Thyroid gland (tissue), 4 donors: ENCODE measurements at regions not wholly inside any gene's neighbourhood (a gene's known extent, or its start where the extent isn't known, plus 50 kb on each side); places are given as distances from the start of the nearest gene placed in this dataset.

Source experiments
- DNase-seq, 2 donors: peaks; one replicate each; pipeline ENCODE4 v3.0.0-alpha.2; 2019
- H3K27ac ChIP-seq, 3 donors: fragments of 200-600 bp; sonication (generic); 1 replicate in 2 of 3; 2 replicates in 1 of 3; pipeline ENCODE4 v1.5.1; 2016 to 2019; ENCODE audit warnings: mild to moderate bottlenecking in 1 of 3, moderate library complexity in 1 of 3
- H3K27me3 ChIP-seq: fragments of 200-600 bp; sonication (generic); one replicate; pipeline ENCODE4 v1.5.1; 2019
- H3K36me3 ChIP-seq, 2 donors: fragments of 200-600 bp; sonication (generic); one replicate each; pipeline ENCODE4 v1.5.1; 2016 to 2019
- H3K4me1 ChIP-seq, 2 donors: fragments of 200-600 bp; sonication (generic); one replicate each; pipeline ENCODE4 v1.5.1; 2017 to 2019
- H3K4me3 ChIP-seq, 3 donors: fragments of 200-600 bp; sonication (generic); replicated peaks in 1 of 3; 1 replicate in 2 of 3; 2 replicates in 1 of 3; pipeline ENCODE4 v1.5.1; 2016; ENCODE audit warnings: mild to moderate bottlenecking in 1 of 3
- H3K9me3 ChIP-seq: fragments of 200-600 bp; sonication (generic); one replicate; pipeline ENCODE4 v1.5.1; 2017
- POLR2A ChIP-seq, 2 donors: fragments of 450-650 bp; IDR thresholded peaks; one replicate each; pipeline ENCODE4 v1.6.1; 2017; ENCODE audit warnings: antibody characterized with exemption in 2 of 2, mild to moderate bottlenecking in 2 of 2, moderate library complexity in 1 of 2
- WGBS, 2 donors: methylation state at CpG; one replicate each; pipeline ENCODE4 v1.1.5; 2017; 5-methylcytosine and 5-hydroxymethylcytosine counted together
- intact Hi-C: fragments of 100-400 bp; cut with DNase I; formaldehyde crosslinking; loops from one replicate; pipeline ENCODE4 v1.15.1; 2023
- TF ChIP-seq, protein P1 (sequence below), 6 experiments: fragments of 200-600 bp in 3 of 6; fragments of 450-650 bp in 3 of 6; sonication (generic) in 3 of 6; IDR thresholded peaks; one replicate each; pipeline ENCODE4 v1.5.1; 2016 to 2019; ENCODE audit warnings: antibody characterized with exemption in 6 of 6, mild to moderate bottlenecking in 2 of 6, inconsistent platforms in 1 of 6, moderate library complexity in 1 of 6

- TF ChIP-seq, protein P1, sequence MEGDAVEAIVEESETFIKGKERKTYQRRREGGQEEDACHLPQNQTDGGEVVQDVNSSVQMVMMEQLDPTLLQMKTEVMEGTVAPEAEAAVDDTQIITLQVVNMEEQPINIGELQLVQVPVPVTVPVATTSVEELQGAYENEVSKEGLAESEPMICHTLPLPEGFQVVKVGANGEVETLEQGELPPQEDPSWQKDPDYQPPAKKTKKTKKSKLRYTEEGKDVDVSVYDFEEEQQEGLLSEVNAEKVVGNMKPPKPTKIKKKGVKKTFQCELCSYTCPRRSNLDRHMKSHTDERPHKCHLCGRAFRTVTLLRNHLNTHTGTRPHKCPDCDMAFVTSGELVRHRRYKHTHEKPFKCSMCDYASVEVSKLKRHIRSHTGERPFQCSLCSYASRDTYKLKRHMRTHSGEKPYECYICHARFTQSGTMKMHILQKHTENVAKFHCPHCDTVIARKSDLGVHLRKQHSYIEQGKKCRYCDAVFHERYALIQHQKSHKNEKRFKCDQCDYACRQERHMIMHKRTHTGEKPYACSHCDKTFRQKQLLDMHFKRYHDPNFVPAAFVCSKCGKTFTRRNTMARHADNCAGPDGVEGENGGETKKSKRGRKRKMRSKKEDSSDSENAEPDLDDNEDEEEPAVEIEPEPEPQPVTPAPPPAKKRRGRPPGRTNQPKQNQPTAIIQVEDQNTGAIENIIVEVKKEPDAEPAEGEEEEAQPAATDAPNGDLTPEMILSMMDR (IDR thresholded peaks at IDR 0.05): no peak
- no peak for TF ChIP-seq POLR2A (IDR thresholded peaks at IDR 0.05)
- DNase-seq: no peak
- Histone ChIP-seq H3K27me3 (no peaks in the 10 kb centered on the region), H3K27ac (no peak overlapping the region), H3K4me3 (no peak overlapping the region), H3K9me3 (no peaks in the 10 kb centered on the region), H3K4me1 (no peaks in the 10 kb centered on the region), H3K36me3 (no peaks in the 10 kb centered on the region)
- intact Hi-C loops: no loop called here
- 36 to 63% methylated on average over 2 of the region's 2 CpGs for WGBS, 2 donors
Measured at GRCh38 chr2:43117521-43118143, 108.8 kb downstream of the ZFP36L2 start.

GRCh38 chr2:43116988-43117387, 109.4 kb downstream of the ZFP36L2 start:
- intact Hi-C loops: no loop called here
- WGBS, 2 donors: 55 to 77% methylated on average over 3 of the region's 3 CpGs
- H3K4me1 ChIP-seq: no peaks in the 10 kb centered on the region
- no peak overlapping the region for H3K4me3 ChIP-seq
- no peak overlapping the region for H3K27ac ChIP-seq
- H3K36me3 ChIP-seq: no peaks in the 10 kb centered on the region
- no peak for DNase-seq
- H3K9me3 ChIP-seq: no peaks in the 10 kb centered on the region
- no peak for TF ChIP-seq POLR2A (IDR thresholded peaks at IDR 0.05)
- TF ChIP-seq, protein P1 (IDR thresholded peaks at IDR 0.05): no peak
- H3K27me3 ChIP-seq: no peaks in the 10 kb centered on the region

DNA sequence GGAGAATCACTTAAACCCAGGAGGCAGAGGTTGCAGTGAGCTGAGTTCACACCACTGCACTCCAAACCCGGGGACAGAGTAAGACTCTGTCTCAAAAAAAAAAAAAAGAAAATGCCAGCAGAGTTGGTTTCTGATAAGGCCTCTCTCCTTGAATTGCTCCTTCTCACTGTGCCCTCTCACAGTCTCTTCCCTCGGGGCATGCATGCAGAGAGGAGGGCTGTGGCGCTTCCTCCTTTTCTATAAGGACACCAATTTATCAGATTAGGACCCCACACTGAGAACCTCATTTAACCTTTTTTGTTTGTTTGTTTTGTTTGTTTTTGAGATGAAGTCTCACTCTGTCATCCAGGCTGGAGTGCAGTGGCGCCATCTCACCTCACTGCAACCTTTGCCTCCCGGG, 110.5 kb downstream of the ZFP36L2 start:
- WGBS, 2 donors: 86 to 95% methylated on average over 5 of the region's 5 CpGs
- no peaks in the 10 kb centered on the region for H3K27me3 ChIP-seq
- no peak overlapping the region for H3K4me3 ChIP-seq
- DNase-seq: no peak
- TF ChIP-seq, protein P1 (IDR thresholded peaks at IDR 0.05): no peak
- no peak for TF ChIP-seq POLR2A (IDR thresholded peaks at IDR 0.05)
- H3K9me3 ChIP-seq: no peaks in the 10 kb centered on the region
- H3K27ac ChIP-seq: no peak overlapping the region
- no peaks in the 10 kb centered on the region for H3K36me3 ChIP-seq
- no peaks in the 10 kb centered on the region for H3K4me1 ChIP-seq
- intact Hi-C loops: no loop called here

DNA sequence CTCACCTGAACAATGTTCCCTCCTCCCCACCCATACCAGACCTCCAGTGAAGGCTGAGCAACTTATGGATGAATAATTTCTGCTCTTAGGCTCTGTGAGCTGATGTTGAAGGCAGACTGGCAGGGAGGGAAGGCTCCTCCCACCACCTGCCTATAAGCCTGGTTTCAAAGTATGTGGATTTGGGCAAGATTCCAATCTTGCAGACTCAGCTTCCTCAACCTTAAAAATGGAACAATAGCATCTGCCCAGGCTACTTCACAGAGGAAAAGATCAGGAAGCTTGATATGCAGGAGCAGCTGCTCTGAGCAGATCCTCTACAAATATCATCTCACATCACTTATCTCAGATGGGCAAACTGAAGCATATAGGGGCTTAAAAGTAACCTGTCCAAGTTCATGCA, 112.2 kb downstream of the ZFP36L2 start:
- intact Hi-C loops: no loop called here
- Histone ChIP-seq H3K27ac (no peak overlapping the region), H3K36me3 (no peaks in the 10 kb centered on the region), H3K4me1 (peaks cover 6 to 15% of the 10 kb centered on the region in 2 donors), H3K4me3 (no peak overlapping the region), H3K9me3 (no peaks in the 10 kb centered on the region), H3K27me3 (no peaks in the 10 kb centered on the region)
- TF ChIP-seq, protein P1 (IDR thresholded peaks at IDR 0.05): no peak
- TF ChIP-seq POLR2A (IDR thresholded peaks at IDR 0.05): no peak
- no peak for DNase-seq

DNA sequence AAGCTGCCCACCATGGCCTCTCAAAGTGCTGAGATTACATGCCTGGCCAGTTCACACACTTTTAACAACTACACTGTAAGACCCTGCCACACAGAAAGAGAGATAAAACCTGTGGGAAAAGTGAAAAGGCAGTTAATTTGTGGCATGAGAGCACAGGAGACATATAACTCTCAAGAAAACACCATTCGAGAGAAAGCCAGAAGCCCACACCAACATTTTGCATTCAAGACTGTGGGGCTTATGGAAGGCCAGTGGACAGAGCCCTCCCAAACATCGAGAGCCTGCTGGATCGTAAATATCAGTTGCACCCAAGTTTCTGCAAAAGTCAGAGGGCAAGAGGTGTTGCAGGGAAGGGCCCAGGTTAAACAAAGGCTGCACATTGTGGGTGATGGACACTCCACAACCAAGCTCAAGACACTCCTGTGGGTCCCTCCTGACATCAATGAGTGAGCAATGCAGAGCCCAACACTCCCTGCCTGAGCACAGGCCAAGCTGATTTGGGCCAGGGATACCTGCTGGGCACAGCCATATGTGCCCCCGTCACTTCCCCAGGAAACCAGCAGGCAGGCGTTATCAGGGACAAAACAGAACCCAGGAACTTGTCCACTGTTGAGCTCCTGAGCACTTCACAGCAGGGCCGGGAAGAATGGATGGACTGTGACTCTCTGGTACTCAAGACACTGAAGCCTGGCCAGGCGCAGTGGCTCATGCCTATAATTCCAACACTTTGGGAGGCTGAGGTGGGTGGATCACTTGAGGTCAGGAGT, 114.4 kb downstream of the ZFP36L2 start:
- Histone ChIP-seq H3K9me3 (no peaks in the 10 kb centered on the region), H3K4me1 (peaks cover 13 to 29% of the 10 kb centered on the region in 2 donors), H3K4me3 (no peak overlapping the region), H3K36me3 (no peaks in the 10 kb centered on the region), H3K27ac (no peak overlapping the region), H3K27me3 (no peaks in the 10 kb centered on the region)
- 84 to 97% methylated on average over 5 to 7 of the region's 7 CpGs for WGBS, 2 donors
- DNase-seq: no peak
- no peak for TF ChIP-seq POLR2A (IDR thresholded peaks at IDR 0.05)
- TF ChIP-seq, protein P1 (IDR thresholded peaks at IDR 0.05): no peak
- intact Hi-C loops: no loop called here
